ENCODE measurements at regions not wholly inside any gene's neighbourhood (a gene's known extent, or its start where the extent isn't known, plus 50 kb on each side); places are given as distances from the start of the nearest gene placed in this dataset.
A peak's percentile ranks its signal among the peaks of the same experiment; 100 is the strongest.

DNA sequence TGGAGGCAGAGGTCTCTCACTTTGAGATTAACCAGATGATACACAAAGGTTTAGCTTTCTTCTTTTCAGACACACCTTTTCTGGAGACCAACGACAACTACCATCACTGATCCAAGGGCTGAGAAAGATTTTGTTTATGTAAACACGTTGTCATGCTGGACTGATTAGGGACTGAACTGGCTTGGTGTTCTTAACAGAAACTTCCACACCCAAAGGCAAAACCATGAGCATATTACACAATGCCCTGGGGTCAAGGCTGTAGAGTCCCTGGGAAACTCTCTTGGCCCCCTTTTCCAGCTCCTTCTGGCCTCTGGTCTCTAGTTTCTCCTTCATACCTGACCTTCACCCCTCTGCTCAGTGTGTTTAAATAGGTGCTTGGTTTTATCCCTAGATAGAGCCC, 447.0 kb upstream of the TCF4 start:
- no peak overlapping the region for H3K4me3 ChIP-seq
- no peaks in the 10 kb centered on the region for H3K27me3 ChIP-seq
- TF ChIP-seq CTCF (IDR thresholded peaks at IDR 0.05) (no peak), EP300 (IDR thresholded peaks at IDR 0.05) (no peak), POLR2AphosphoS5 (IDR thresholded peaks at IDR 0.05) (no peak), POLR2A (IDR thresholded peaks at IDR 0.05; ENCODE audit: low read depth) (no peak)
- 19% methylated on average over 2 of the region's 2 CpGs for WGBS
- H3K27ac ChIP-seq (replicated peaks in 1 of 4) = no peak overlapping the region
- intact Hi-C loops (cut with DNase I) = no loop called here
- H3K4me1 ChIP-seq = peaks cover 0 to 14% (median 6%) of the 10 kb centered on the region in 4 donors
- H3K36me3 ChIP-seq = no peaks in the 10 kb centered on the region
- DNase-seq (ENCODE audit: extremely low spot score) = peak; percentile 55
- peaks cover 0 to 2% (median 0%) of the 10 kb centered on the region in 4 donors for H3K9me3 ChIP-seq

DNA sequence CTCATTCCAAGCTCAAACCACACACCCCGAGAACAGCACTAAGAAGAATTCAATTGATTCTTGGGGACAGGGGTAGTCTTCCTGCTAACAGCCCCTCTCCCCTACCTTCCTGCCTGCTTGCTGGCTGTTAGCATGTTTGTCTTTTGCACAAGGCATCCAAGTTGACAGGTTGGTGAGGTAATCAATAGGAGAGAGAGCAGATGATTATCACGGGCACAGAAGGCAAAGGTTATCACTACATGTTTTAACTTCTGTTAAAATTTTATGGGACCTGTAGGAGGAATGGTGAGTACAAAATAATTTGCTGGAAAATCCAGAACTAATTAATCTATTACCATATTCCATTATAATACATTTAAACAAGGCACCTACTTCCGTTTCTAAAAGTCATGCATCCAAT, 442.1 kb upstream of the TCF4 start:
- H3K9me3 ChIP-seq = peaks cover 0 to 2% (median 0%) of the 10 kb centered on the region in 4 donors
- 93% methylated on average over 3 of the region's 3 CpGs for WGBS

GRCh38 chr18:56028514-56028913, 440.5 kb upstream of the TCF4 start:
- H3K36me3 ChIP-seq = no peaks in the 10 kb centered on the region
- H3K27me3 ChIP-seq = no peaks in the 10 kb centered on the region
- H3K4me3 ChIP-seq = no peak overlapping the region
- TF ChIP-seq POLR2AphosphoS5 (IDR thresholded peaks at IDR 0.05) (no peak), POLR2A (IDR thresholded peaks at IDR 0.05; ENCODE audit: low read depth) (no peak), CTCF (IDR thresholded peaks at IDR 0.05) (no peak), EP300 (IDR thresholded peaks at IDR 0.05) (no peak)
- intact Hi-C loops (cut with DNase I) = no loop called here
- peaks cover 0 to 17% (median 4%) of the 10 kb centered on the region in 4 donors for H3K4me1 ChIP-seq
- DNase-seq (ENCODE audit: extremely low spot score) = no peak
- H3K27ac ChIP-seq (replicated peaks in 1 of 4) = no peak overlapping the region
- peaks cover 0 to 2% (median 0%) of the 10 kb centered on the region in 4 donors for H3K9me3 ChIP-seq
- 15% methylated on average over 1 of the region's 1 CpG for WGBS

More for the DNA sequence above, 442.1 kb upstream of the TCF4 start:
- no peak overlapping the region for H3K4me3 ChIP-seq
- H3K27me3 ChIP-seq = no peaks in the 10 kb centered on the region
- no peak for DNase-seq (ENCODE audit: extremely low spot score)
- intact Hi-C loops (cut with DNase I) = no loop called here
- no peak overlapping the region for H3K27ac ChIP-seq (replicated peaks in 1 of 4)
- TF ChIP-seq CTCF (IDR thresholded peaks at IDR 0.05) = no peak
- TF ChIP-seq EP300 (IDR thresholded peaks at IDR 0.05) = no peak
- TF ChIP-seq POLR2AphosphoS5 (IDR thresholded peaks at IDR 0.05) = no peak
- TF ChIP-seq POLR2A (IDR thresholded peaks at IDR 0.05; ENCODE audit: low read depth) = no peak
- H3K4me1 ChIP-seq = peaks cover 0 to 17% (median 6%) of the 10 kb centered on the region in 4 donors
- H3K36me3 ChIP-seq = no peaks in the 10 kb centered on the region

DNA sequence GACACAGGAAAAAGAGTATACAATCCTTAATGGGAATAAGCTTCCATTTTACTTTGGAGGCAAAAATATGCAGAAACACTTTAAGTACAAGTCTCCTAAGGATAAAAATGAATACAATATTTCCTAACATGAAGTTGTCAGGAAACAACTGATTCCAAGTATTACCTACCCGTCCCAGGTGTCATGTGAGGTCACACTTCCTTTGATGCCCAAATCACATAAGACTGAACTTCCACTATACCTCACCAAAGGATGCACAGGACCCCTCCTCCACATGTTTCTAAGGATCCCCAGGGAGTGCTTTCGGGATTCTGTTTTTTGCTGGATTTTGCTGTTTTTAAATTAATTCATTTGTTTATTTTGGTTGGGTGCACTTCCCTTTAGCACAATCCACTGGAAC, 438.5 kb upstream of the TCF4 start:
- no peak for DNase-seq (ENCODE audit: extremely low spot score)
- peaks cover 0 to 10% (median 3%) of the 10 kb centered on the region in 4 donors for H3K4me1 ChIP-seq
- no peak overlapping the region for H3K27ac ChIP-seq (replicated peaks in 1 of 4)
- no peaks in the 10 kb centered on the region for H3K9me3 ChIP-seq
- no peak for TF ChIP-seq EP300 (IDR thresholded peaks at IDR 0.05)
- TF ChIP-seq CTCF (IDR thresholded peaks at IDR 0.05) = no peak
- TF ChIP-seq POLR2A (IDR thresholded peaks at IDR 0.05; ENCODE audit: low read depth) = no peak
- TF ChIP-seq POLR2AphosphoS5 (IDR thresholded peaks at IDR 0.05) = no peak
- no peaks in the 10 kb centered on the region for H3K36me3 ChIP-seq
- no peaks in the 10 kb centered on the region for H3K27me3 ChIP-seq
- intact Hi-C loops (cut with DNase I) = no loop called here
- WGBS = 56% methylated on average over 2 of the region's 2 CpGs
- no peak overlapping the region for H3K4me3 ChIP-seq

DNA sequence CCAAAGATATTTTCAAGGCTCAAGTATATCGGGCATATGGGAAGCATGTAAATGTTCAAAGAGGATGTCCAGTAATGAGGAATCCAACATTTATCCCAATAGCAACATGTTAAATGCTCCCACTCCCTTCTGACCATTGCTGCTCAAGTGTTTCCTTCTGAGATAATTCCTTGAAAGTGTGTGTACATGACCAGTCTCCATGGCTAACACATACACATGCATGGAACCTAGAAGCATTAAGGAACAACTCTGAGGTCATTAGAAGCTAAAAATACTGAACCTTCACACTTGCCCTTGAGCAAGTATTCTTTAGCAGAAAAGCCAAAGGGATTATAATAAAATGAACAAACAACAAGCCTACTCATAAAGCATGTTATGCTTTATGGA, 433.8 kb upstream of the TCF4 start:
- peaks cover 0 to 3% (median 0%) of the 10 kb centered on the region in 4 donors for H3K4me1 ChIP-seq
- H3K27me3 ChIP-seq = no peaks in the 10 kb centered on the region
- DNase-seq (ENCODE audit: extremely low spot score) = no peak
- no peak overlapping the region for H3K27ac ChIP-seq (replicated peaks in 1 of 4)
- H3K4me3 ChIP-seq = no peak overlapping the region
- H3K9me3 ChIP-seq = no peaks in the 10 kb centered on the region
- no peaks in the 10 kb centered on the region for H3K36me3 ChIP-seq
- no peak for TF ChIP-seq POLR2A (IDR thresholded peaks at IDR 0.05; ENCODE audit: low read depth)
- no peak for TF ChIP-seq CTCF (IDR thresholded peaks at IDR 0.05)
- TF ChIP-seq POLR2AphosphoS5 (IDR thresholded peaks at IDR 0.05) = no peak
- TF ChIP-seq EP300 (IDR thresholded peaks at IDR 0.05) = no peak
- intact Hi-C loops (cut with DNase I) = no loop called here
- 81% methylated on average over 1 of the region's 1 CpG for WGBS
